IMR-90 (cell line): ENCODE measurements at regions not wholly inside any gene's neighbourhood (a gene's known extent, or its start where the extent isn't known, plus 50 kb on each side); places are given as distances from the start of the nearest gene placed in this dataset.

Experiments
- CHD1 ChIP-seq: IDR thresholded peaks from 2 replicates; pipeline ENCODE4 v1.6.1; 2012; ENCODE audit warnings: low read depth, low read length, improper control_type of control experiment
- CTCF ChIP-seq: conservative IDR thresholded peaks from 2 replicates; pipeline ENCODE4 v1.5.1; 2012; ENCODE audit warnings: mild to moderate bottlenecking, low read depth, low read length, improper control_type of control experiment
- RCOR1 ChIP-seq: IDR thresholded peaks from 2 replicates; pipeline ENCODE4 v1.6.1; 2012; ENCODE audit warnings: mild to moderate bottlenecking, low read length, improper control_type of control experiment; ENCODE audit not compliant: insufficient replicate concordance

DNA sequence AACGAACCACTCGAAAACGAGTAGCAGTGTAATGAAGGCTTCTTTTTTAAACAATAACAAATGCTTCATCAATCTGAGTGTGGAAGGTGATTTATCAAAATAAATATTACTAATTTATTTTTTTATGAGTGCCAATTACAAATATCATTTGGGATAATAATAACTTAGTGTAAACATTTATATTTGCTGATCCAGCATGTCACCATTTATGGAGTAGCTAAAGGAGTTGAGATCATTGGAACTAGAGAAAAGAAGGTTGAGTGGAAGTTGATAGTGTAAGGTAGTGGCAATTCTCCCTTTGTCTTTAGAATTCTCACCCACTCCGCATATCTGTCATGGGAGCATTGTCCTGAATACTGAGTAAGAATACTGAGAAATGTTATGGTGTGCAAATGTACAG, 67.1 kb upstream of the KIF26B start:
- no peak for TF ChIP-seq CTCF
- no peak for TF ChIP-seq RCOR1
- no peak for TF ChIP-seq CHD1
